ENCODE measurements at regions not wholly inside any gene's neighbourhood (a gene's known extent, or its start where the extent isn't known, plus 50 kb on each side); places are given as distances from the start of the nearest gene placed in this dataset.

DNA sequence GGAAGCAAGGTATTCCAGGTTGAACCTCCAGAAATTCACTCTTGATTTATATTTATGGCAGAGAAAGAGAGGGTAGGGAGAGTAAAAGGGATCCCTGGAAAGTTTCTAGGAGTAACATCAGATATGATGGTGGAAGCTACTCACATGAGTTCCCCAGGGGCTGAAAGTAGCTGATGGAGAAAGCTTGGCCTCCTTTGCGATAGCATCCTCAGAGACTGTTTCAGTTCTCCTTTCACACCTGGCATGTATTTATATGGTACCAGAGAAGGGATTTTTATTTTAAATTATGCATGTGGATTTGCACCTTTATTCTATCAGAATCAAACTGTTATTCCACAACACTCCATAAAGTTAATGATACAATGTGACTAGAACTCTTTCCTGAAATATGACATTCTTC, 126.3 kb upstream of the OSR1 start:
- TF ChIP-seq GABPA (IDR thresholded peaks at IDR 0.05; ENCODE audit: low read depth, low read length) (no peak), GABPA (CRISPR knock-in tag; IDR thresholded peaks at IDR 0.05; ENCODE audit: low read depth) (no peak), ZFP36 (IDR thresholded peaks at IDR 0.05; ENCODE audit: borderline replicate concordance, low read depth, low read length, partially characterized antibody) (no peak), SAFB2 (CRISPR knock-in tag; IDR thresholded peaks at IDR 0.05; ENCODE audit: borderline replicate concordance, low read depth) (no peak), IKZF4 (CRISPR knock-in tag; IDR thresholded peaks at IDR 0.05; ENCODE audit: borderline replicate concordance, low read depth, not compliant biosample characterization) (no peak)
- TF ChIP-seq, protein P1, sequence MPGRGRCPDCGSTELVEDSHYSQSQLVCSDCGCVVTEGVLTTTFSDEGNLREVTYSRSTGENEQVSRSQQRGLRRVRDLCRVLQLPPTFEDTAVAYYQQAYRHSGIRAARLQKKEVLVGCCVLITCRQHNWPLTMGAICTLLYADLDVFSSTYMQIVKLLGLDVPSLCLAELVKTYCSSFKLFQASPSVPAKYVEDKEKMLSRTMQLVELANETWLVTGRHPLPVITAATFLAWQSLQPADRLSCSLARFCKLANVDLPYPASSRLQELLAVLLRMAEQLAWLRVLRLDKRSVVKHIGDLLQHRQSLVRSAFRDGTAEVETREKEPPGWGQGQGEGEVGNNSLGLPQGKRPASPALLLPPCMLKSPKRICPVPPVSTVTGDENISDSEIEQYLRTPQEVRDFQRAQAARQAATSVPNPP (CRISPR knock-in tag; IDR thresholded peaks at IDR 0.05): no peak
- TF ChIP-seq, protein P2, sequence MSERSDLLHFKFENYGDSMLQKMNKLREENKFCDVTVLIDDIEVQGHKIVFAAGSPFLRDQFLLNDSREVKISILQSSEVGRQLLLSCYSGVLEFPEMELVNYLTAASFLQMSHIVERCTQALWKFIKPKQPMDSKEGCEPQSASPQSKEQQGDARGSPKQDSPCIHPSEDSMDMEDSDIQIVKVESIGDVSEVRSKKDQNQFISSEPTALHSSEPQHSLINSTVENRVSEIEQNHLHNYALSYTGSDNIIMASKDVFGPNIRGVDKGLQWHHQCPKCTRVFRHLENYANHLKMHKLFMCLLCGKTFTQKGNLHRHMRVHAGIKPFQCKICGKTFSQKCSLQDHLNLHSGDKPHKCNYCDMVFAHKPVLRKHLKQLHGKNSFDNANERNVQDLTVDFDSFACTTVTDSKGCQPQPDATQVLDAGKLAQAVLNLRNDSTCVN (CRISPR knock-in tag; IDR thresholded peaks at IDR 0.05; ENCODE audit: borderline replicate concordance): no peak

Measured in HepG2 (cell line).